ENCODE measurements at regions not wholly inside any gene's neighbourhood (a gene's known extent, or its start where the extent isn't known, plus 50 kb on each side); places are given as distances from the start of the nearest gene placed in this dataset.
"Not testable (repeated sequence)": the region's sequence is repeated elsewhere in the genome, so short reads cannot be mapped to it uniquely, and the experiment has no call there.

DNA sequence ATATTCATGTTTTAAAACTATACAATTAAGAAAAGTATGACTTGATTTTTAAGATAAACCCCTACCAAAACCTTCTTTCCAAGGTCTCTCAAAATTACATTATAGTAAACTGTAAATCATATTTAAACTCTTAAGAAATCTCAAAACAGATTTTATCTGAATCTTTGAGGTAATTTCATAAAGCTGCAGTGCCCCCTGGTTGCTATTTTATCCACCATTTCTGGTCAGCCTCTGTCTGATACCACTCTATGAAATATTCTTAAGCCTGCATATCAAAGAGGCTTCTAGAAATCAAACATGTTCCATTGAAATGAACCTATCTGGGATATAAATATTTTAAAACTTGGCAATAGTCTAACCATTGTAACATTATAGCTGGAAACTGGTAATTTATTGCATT is 317.3 kb downstream of the COL11A1 start:
- no peak overlapping the region for H3K27ac ChIP-seq
- intact Hi-C loops (cut with DNase I) = no loop called here
- peak in 2 of 4 donors; percentile 0 to 4 for DNase-seq

DNA sequence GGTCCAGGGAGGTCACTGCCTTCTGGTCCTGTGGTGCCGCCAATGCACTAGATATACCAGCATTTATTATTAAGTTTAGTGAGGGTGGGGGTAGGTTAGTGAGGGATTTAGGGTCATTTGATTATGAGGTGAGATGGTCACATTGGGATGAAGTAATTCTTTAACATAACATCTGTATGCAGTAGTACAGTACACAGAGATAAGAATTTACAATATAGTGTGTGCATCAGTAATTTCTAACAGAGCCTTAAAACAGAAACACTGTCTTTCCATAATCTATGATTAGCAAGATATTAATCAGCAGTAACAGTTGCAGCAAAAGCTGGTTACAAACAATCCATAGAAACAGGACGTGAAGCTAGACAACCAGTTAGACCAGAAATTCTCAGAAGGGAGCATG is 318.4 kb downstream of the COL11A1 start:
- intact Hi-C loops (cut with DNase I); H3K36me3 ChIP-seq; ATAC-seq: not testable (repeated sequence)

More for the DNA sequence above, 317.3 kb downstream of the COL11A1 start:
- no peak overlapping the region for H3K4me3 ChIP-seq
- no peaks in the 10 kb centered on the region for H3K4me1 ChIP-seq
- H3K36me3 ChIP-seq = no peaks in the 10 kb centered on the region
- H3K9me3 ChIP-seq = no peaks in the 10 kb centered on the region
- no peaks in the 10 kb centered on the region for H3K27me3 ChIP-seq
- TF ChIP-seq, protein P1, sequence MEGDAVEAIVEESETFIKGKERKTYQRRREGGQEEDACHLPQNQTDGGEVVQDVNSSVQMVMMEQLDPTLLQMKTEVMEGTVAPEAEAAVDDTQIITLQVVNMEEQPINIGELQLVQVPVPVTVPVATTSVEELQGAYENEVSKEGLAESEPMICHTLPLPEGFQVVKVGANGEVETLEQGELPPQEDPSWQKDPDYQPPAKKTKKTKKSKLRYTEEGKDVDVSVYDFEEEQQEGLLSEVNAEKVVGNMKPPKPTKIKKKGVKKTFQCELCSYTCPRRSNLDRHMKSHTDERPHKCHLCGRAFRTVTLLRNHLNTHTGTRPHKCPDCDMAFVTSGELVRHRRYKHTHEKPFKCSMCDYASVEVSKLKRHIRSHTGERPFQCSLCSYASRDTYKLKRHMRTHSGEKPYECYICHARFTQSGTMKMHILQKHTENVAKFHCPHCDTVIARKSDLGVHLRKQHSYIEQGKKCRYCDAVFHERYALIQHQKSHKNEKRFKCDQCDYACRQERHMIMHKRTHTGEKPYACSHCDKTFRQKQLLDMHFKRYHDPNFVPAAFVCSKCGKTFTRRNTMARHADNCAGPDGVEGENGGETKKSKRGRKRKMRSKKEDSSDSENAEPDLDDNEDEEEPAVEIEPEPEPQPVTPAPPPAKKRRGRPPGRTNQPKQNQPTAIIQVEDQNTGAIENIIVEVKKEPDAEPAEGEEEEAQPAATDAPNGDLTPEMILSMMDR (IDR thresholded peaks at IDR 0.05) = no peak
- no peak for ATAC-seq

DNA sequence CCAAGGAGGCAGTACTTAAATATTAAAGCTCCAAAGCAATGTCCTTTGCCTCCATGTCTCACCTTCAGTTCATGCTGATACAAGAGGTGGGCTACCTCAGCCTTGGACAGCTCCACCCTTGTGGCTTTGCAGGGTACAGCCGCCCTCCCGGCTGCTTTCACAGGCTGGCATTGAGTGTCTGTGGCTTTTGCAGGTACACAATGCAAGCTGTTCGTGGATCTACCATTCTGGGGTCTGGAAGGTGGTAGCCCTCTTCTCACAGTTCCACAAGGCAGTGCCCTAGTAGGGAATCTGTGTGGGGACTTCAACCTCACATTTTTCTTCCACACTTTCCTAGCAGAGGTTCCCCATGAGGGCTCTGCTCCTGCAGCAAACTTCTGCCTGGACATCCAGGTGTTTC is 324.8 kb downstream of the COL11A1 start:
- peaks cover 0 to 15% of the 10 kb centered on the region in 2 donors for H3K9me3 ChIP-seq
- ATAC-seq (no peak), DNase-seq (no peak)
- no peaks in the 10 kb centered on the region for H3K36me3 ChIP-seq
- intact Hi-C loops (cut with DNase I) = no loop called here
- TF ChIP-seq, protein P1 (IDR thresholded peaks at IDR 0.05) = no peak
- H3K27me3 ChIP-seq = no peaks in the 10 kb centered on the region
- H3K4me1 ChIP-seq = no peaks in the 10 kb centered on the region
- H3K27ac ChIP-seq = no peak overlapping the region
- no peak overlapping the region for H3K4me3 ChIP-seq

More for the DNA sequence above, 318.4 kb downstream of the COL11A1 start:
- not testable (repeated sequence) for H3K27ac ChIP-seq, DNase-seq, H3K4me1 ChIP-seq, H3K4me3 ChIP-seq, H3K9me3 ChIP-seq, H3K27me3 ChIP-seq

DNA sequence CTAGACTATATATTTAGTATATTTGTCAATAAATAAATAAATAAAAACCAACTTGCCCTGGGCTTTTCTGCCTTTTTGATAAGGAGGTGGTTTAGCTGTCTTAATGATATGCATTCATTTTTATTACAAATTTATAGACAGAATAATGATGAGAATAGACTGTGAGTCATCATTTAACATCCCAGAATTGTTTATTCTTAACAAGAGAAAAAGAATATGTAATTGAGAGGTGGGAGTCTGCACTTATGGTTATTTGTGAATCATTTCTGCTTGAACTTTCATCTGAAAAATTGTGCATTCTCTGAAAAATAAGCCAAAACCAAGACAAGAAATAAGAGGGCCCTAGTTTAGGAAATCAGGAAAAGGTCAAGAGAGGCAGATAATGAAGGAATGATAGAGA is 326.2 kb downstream of the COL11A1 start:
- H3K4me3 ChIP-seq = no peak overlapping the region

DNA sequence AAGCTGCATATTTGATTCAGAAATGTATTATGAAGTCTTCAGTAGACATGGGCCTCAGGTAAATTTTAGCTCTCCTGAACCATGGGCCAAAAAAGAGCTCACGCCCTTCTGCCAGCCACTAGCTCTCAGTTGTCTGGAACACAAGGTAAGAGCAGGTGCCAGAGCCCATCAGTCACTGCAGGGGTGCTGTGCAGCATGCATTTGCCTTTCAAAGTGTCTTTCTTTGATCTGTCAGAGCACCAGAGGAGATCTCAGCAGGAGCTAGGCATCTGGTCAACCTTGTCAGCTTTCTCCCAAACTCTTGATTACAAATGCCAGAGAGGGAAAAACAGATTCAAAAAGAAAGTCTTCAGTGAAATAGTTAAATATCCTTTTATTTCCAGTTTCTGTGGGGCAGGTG is 332.3 kb downstream of the COL11A1 start:
- no peak overlapping the region for H3K4me3 ChIP-seq
- no peaks in the 10 kb centered on the region for H3K9me3 ChIP-seq
- no peaks in the 10 kb centered on the region for H3K27me3 ChIP-seq
- H3K4me1 ChIP-seq = no peaks in the 10 kb centered on the region
- H3K27ac ChIP-seq = no peak overlapping the region
- no peaks in the 10 kb centered on the region for H3K36me3 ChIP-seq
- DNase-seq (no peak), ATAC-seq (no peak)
- intact Hi-C loops (cut with DNase I) = no loop called here
- TF ChIP-seq, protein P1 (IDR thresholded peaks at IDR 0.05) = no peak

More for the DNA sequence above, 326.2 kb downstream of the COL11A1 start:
- TF ChIP-seq, protein P1 (IDR thresholded peaks at IDR 0.05) = no peak
- Histone ChIP-seq H3K27me3 (no peaks in the 10 kb centered on the region), H3K27ac (no peak overlapping the region), H3K36me3 (no peaks in the 10 kb centered on the region), H3K9me3 (peaks cover 0 to 15% of the 10 kb centered on the region in 2 donors), H3K4me1 (no peaks in the 10 kb centered on the region)
- DNase-seq (no peak), ATAC-seq (no peak)
- intact Hi-C loops (cut with DNase I) = no loop called here

DNA sequence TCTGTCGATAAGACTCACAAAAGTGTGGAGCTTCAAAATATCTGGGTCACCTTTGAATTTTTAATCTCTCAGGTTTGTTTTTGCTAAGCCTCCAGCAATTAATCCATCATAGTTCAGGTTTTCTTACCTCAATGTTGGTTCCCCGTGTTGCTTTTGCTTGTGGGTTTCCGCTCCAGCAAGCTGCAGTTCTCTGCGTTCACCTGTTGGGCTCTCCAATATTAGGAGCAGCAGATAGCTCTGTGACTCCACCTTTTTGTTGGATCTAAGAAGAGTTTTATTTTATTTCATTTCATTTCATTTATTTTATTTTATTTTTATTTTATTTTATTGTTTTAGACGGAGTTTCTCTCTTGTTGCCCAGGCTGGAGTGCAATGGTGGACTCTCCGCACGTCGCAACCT is 335.5 kb downstream of the COL11A1 start:
- Histone ChIP-seq H3K27ac (no peak overlapping the region), H3K9me3 (no peaks in the 10 kb centered on the region), H3K4me1 (no peaks in the 10 kb centered on the region), H3K36me3 (no peaks in the 10 kb centered on the region), H3K27me3 (no peaks in the 10 kb centered on the region), H3K4me3 (no peak overlapping the region)
- ATAC-seq (no peak), DNase-seq (no peak)
- TF ChIP-seq, protein P1 (IDR thresholded peaks at IDR 0.05) = no peak
- intact Hi-C loops (cut with DNase I) = no loop called here

All from left lung (tissue), 4 donors.